ENCODE measurements at regions not wholly inside any gene's neighbourhood (a gene's known extent, or its start where the extent isn't known, plus 50 kb on each side); places are given as distances from the start of the nearest gene placed in this dataset.

- intact Hi-C loops (cut with DNase I) = no loop called here
- ATAC-seq = no peak
- Histone ChIP-seq H3K4me1 (no peaks in the 10 kb centered on the region), H3K36me3 (no peaks in the 10 kb centered on the region), H3K27me3 (no peaks in the 10 kb centered on the region), H3K9me3 (no peaks in the 10 kb centered on the region), H3K27ac (no peak overlapping the region), H3K4me3 (no peak overlapping the region)
- TF ChIP-seq, protein P1, sequence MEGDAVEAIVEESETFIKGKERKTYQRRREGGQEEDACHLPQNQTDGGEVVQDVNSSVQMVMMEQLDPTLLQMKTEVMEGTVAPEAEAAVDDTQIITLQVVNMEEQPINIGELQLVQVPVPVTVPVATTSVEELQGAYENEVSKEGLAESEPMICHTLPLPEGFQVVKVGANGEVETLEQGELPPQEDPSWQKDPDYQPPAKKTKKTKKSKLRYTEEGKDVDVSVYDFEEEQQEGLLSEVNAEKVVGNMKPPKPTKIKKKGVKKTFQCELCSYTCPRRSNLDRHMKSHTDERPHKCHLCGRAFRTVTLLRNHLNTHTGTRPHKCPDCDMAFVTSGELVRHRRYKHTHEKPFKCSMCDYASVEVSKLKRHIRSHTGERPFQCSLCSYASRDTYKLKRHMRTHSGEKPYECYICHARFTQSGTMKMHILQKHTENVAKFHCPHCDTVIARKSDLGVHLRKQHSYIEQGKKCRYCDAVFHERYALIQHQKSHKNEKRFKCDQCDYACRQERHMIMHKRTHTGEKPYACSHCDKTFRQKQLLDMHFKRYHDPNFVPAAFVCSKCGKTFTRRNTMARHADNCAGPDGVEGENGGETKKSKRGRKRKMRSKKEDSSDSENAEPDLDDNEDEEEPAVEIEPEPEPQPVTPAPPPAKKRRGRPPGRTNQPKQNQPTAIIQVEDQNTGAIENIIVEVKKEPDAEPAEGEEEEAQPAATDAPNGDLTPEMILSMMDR (IDR thresholded peaks at IDR 0.05) = no peak
- DNase-seq = no peak
Measured at GRCh38 chr6:2416128-2416712, 170.8 kb upstream of the GMDS start.

- intact Hi-C loops (cut with DNase I) = no loop called here
- no peak overlapping the region for H3K4me3 ChIP-seq
- TF ChIP-seq, protein P1 (IDR thresholded peaks at IDR 0.05) = no peak
- no peaks in the 10 kb centered on the region for H3K4me1 ChIP-seq
- no peaks in the 10 kb centered on the region for H3K36me3 ChIP-seq
- ATAC-seq (no peak), DNase-seq (no peak)
- no peak overlapping the region for H3K27ac ChIP-seq
- no peaks in the 10 kb centered on the region for H3K9me3 ChIP-seq
- H3K27me3 ChIP-seq = no peaks in the 10 kb centered on the region
Measured at GRCh38 chr6:2414885-2415547, 169.6 kb upstream of the GMDS start.

DNA sequence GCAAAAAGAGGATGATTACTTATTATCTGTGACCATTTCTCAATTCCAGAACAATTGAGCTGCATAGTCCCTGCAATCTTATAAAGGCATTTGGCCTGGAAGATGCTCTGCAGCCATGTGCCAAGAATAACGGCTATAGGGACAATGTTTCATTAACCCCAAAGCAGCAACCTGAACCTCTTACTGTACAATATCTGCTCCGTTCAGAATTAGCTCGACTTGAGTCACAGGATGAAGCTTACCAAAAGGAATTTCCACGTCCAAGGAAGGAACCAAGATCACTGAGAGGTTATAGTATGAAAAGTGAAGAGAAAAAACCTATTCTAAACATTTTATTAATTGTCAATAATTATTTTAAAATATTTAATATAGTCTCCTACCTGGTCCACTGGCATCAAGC lies 167.3 kb upstream of the GMDS start:
- Histone ChIP-seq H3K27ac (no peak overlapping the region), H3K4me1 (no peaks in the 10 kb centered on the region), H3K36me3 (no peaks in the 10 kb centered on the region), H3K27me3 (no peaks in the 10 kb centered on the region), H3K4me3 (no peak overlapping the region), H3K9me3 (no peaks in the 10 kb centered on the region)
- no peak for DNase-seq
- intact Hi-C loops (cut with DNase I) = no loop called here
- TF ChIP-seq, protein P1 (IDR thresholded peaks at IDR 0.05) = no peak
- no peak for ATAC-seq

DNA sequence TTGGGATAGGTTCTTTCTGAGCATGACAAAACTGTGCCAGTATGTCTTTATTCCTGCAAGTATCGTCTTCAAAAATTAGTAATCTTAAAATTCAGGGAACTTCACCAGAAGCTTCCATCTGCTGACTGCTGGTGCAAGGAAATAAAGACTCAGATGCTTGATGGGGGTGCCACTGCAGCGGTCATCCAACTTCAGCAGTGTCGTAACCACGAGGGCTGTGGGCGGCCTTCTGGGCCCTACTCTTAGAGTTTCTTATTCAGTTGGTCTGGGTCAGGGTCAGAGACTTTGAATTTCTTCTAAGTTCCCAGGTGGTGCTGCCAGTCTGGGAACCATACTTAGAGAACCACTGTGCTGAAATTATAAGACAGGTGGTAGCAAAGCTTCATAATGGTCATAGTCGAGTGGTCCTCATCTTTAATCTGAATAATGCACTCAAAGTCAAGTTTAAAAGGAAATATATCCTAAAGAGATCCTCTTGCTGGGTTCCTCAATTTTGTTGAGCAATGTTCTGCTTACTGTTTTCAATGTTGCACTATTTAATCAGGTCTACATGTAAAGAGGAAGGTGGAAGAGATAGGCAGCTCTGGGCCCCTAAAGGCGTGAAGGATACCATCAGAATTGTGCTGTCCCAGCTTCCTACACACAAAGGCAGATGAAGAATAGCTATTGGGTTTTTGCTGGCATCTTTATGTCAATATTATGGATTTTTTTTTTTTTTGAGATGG lies 165.4 kb upstream of the GMDS start:
- intact Hi-C loops (cut with DNase I) = no loop called here
- Histone ChIP-seq H3K36me3 (no peaks in the 10 kb centered on the region), H3K27me3 (no peaks in the 10 kb centered on the region), H3K9me3 (no peaks in the 10 kb centered on the region), H3K4me3 (no peak overlapping the region), H3K4me1 (no peaks in the 10 kb centered on the region), H3K27ac (no peak overlapping the region)
- DNase-seq (no peak), ATAC-seq (no peak)
- TF ChIP-seq, protein P1 (IDR thresholded peaks at IDR 0.05) = no peak

DNA sequence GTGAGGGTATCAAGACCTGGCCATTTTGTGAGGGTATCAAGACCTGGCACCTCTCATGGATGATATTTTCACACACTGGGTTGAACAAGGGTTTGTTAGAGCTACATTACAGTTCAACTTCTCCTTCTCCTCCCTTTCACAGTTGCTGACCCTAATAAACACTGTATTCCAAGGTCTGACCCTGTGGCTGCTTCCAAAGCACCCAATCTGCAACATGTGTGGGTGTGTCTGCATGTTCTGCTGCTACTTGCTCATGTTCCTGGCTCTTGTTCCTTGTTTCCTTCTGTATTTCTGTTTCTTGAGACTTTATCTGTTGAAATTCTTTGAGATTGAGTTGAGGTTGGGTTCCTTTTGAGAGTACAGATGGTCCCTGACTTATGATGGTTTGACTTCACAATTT lies 162.1 kb upstream of the GMDS start:
- H3K9me3 ChIP-seq = no peaks in the 10 kb centered on the region
- H3K27ac ChIP-seq = no peak overlapping the region
- no peaks in the 10 kb centered on the region for H3K27me3 ChIP-seq
- TF ChIP-seq, protein P1 (IDR thresholded peaks at IDR 0.05) = no peak
- no peaks in the 10 kb centered on the region for H3K36me3 ChIP-seq
- ATAC-seq (no peak), DNase-seq (no peak)
- intact Hi-C loops (cut with DNase I) = no loop called here
- no peak overlapping the region for H3K4me3 ChIP-seq
- H3K4me1 ChIP-seq = no peaks in the 10 kb centered on the region

All from left lung (tissue), 4 donors.